GM18519 (cell line): ENCODE measurements at regions not wholly inside any gene's neighbourhood (a gene's known extent, or its start where the extent isn't known, plus 50 kb on each side); places are given as distances from the start of the nearest gene placed in this dataset.

Experiments
- ATAC-seq: cut with Tn5 transposase; IDR thresholded peaks from one replicate; pipeline ENCODE4 v1.9.1; 2021; ENCODE audit warnings: mild to moderate bottlenecking, moderate library complexity; ENCODE audit not compliant: unreplicated experiment, low FRiP score

- no peak for ATAC-seq
Observed at GRCh38 chrX:118167361-118167760, 50.8 kb upstream of the KLHL13 start.

- ATAC-seq: no peak
Observed at GRCh38 chrX:118171356-118171755, 54.7 kb upstream of the KLHL13 start.

- no peak for ATAC-seq
Observed at GRCh38 chrX:118174516-118175098, 58.0 kb upstream of the KLHL13 start.

GRCh38 chrX:118177708-118178107, 61.1 kb upstream of the KLHL13 start:
- no peak for ATAC-seq

- no peak for ATAC-seq
Observed at GRCh38 chrX:118178450-118178849, 61.8 kb upstream of the KLHL13 start.

GRCh38 chrX:118179161-118179560, 62.6 kb upstream of the KLHL13 start:
- no peak for ATAC-seq

GRCh38 chrX:118179718-118180117, 63.1 kb upstream of the KLHL13 start:
- no peak for ATAC-seq

- ATAC-seq: no peak
Observed at GRCh38 chrX:118181030-118181429, 64.4 kb upstream of the KLHL13 start.

- no peak for ATAC-seq
Observed at GRCh38 chrX:118182025-118182424, 65.4 kb upstream of the KLHL13 start.

GRCh38 chrX:118182681-118183080, 66.1 kb upstream of the KLHL13 start:
- ATAC-seq: no peak

GRCh38 chrX:118183606-118184005, 67.0 kb upstream of the KLHL13 start:
- no peak for ATAC-seq

GRCh38 chrX:118187100-118187499, 70.5 kb upstream of the KLHL13 start:
- no peak for ATAC-seq

- no peak for ATAC-seq
Observed at GRCh38 chrX:118189000-118189399, 72.4 kb upstream of the KLHL13 start.

- no peak for ATAC-seq
Observed at GRCh38 chrX:118189628-118190027, 73.0 kb upstream of the KLHL13 start.

GRCh38 chrX:118197730-118198129, 81.1 kb upstream of the KLHL13 start:
- no peak for ATAC-seq

GRCh38 chrX:118198577-118198976, 82.0 kb upstream of the KLHL13 start:
- ATAC-seq: no peak

GRCh38 chrX:118199997-118200396, 83.4 kb upstream of the KLHL13 start:
- no peak for ATAC-seq

GRCh38 chrX:118205421-118206395, 89.1 kb upstream of the KLHL13 start:
- ATAC-seq: no peak

GRCh38 chrX:118207831-118208453, 91.3 kb upstream of the KLHL13 start:
- no peak for ATAC-seq

- ATAC-seq: no peak
Observed at GRCh38 chrX:118208481-118208880, 91.9 kb upstream of the KLHL13 start.
